HG02973 (cell line): ENCODE measurements at regions not wholly inside any gene's neighbourhood (a gene's known extent, or its start where the extent isn't known, plus 50 kb on each side); places are given as distances from the start of the nearest gene placed in this dataset.

Experiments used
- ATAC-seq: cut with Tn5 transposase; IDR thresholded peaks from one replicate; pipeline ENCODE4 v1.9.1; 2021; ENCODE audit warnings: moderate library complexity; ENCODE audit not compliant: unreplicated experiment

GRCh38 chr2:176826984-176827668 is 385.5 kb upstream of the HNRNPA3 start:
- ATAC-seq: no peak

- ATAC-seq: peak; percentile 72
These were observed 382.2 kb upstream of the HNRNPA3 start for GRCh38 chr2:176830362-176830761.

- no peak for ATAC-seq
These were observed 380.5 kb upstream of the HNRNPA3 start for GRCh38 chr2:176832086-176832485.

GRCh38 chr2:176833671-176834070 is 378.9 kb upstream of the HNRNPA3 start:
- ATAC-seq: no peak

- ATAC-seq: no peak
These were observed 378.4 kb upstream of the HNRNPA3 start for GRCh38 chr2:176834226-176834625.

GRCh38 chr2:176843208-176843607 is 369.4 kb upstream of the HNRNPA3 start:
- ATAC-seq: no peak

GRCh38 chr2:176844461-176844860 is 368.1 kb upstream of the HNRNPA3 start:
- no peak for ATAC-seq

GRCh38 chr2:176845718-176846117 is 366.9 kb upstream of the HNRNPA3 start:
- no peak for ATAC-seq

GRCh38 chr2:176847575-176847974 is 365.0 kb upstream of the HNRNPA3 start:
- ATAC-seq: no peak

- no peak for ATAC-seq
These were observed 363.8 kb upstream of the HNRNPA3 start for GRCh38 chr2:176848844-176849243.

GRCh38 chr2:176851200-176851888 is 361.2 kb upstream of the HNRNPA3 start:
- no peak for ATAC-seq

- ATAC-seq: no peak
These were observed 360.6 kb upstream of the HNRNPA3 start for GRCh38 chr2:176851889-176852483.

GRCh38 chr2:176852667-176853066 is 359.9 kb upstream of the HNRNPA3 start:
- ATAC-seq: no peak

GRCh38 chr2:176854062-176854461 is 358.5 kb upstream of the HNRNPA3 start:
- ATAC-seq: no peak

- no peak for ATAC-seq
These were observed 357.7 kb upstream of the HNRNPA3 start for GRCh38 chr2:176854878-176855277.

- no peak for ATAC-seq
These were observed 355.9 kb upstream of the HNRNPA3 start for GRCh38 chr2:176856683-176857082.

- no peak for ATAC-seq
These were observed 347.3 kb upstream of the HNRNPA3 start for GRCh38 chr2:176865336-176865735.

GRCh38 chr2:176872406-176872805 is 340.2 kb upstream of the HNRNPA3 start:
- ATAC-seq: no peak

GRCh38 chr2:176873403-176873802 is 339.2 kb upstream of the HNRNPA3 start:
- no peak for ATAC-seq

GRCh38 chr2:176876493-176877103 is 336.0 kb upstream of the HNRNPA3 start:
- no peak for ATAC-seq

GRCh38 chr2:176879426-176879995 is 333.1 kb upstream of the HNRNPA3 start:
- ATAC-seq: no peak
